Progenitor cell of endocrine pancreas (in vitro differentiated cells): ENCODE measurements at regions not wholly inside any gene's neighbourhood (a gene's known extent, or its start where the extent isn't known, plus 50 kb on each side); places are given as distances from the start of the nearest gene placed in this dataset.

Experiments
- DNase-seq: peaks from one replicate; pipeline ENCODE4 v3.0.0; 2021; ENCODE audit warnings: low spot score; ENCODE audit not compliant: unreplicated experiment
- H3K27ac Mint-ChIP-seq: 2 replicates; pipeline ENCODE4 v1.8.0; 2021; ENCODE audit warnings: mild to moderate bottlenecking, moderate library complexity, mixed read lengths
- H3K27me3 Mint-ChIP-seq: 2 replicates; pipeline ENCODE4 v1.8.0; 2021; ENCODE audit warnings: mixed read lengths
- H3K36me3 Mint-ChIP-seq: 2 replicates; pipeline ENCODE4 v1.8.0; 2022; ENCODE audit warnings: mixed read lengths; ENCODE audit not compliant: insufficient read depth
- H3K4me1 Mint-ChIP-seq: 2 replicates; pipeline ENCODE4 v1.8.0; 2021; ENCODE audit warnings: low read depth, mixed read lengths
- H3K4me3 Mint-ChIP-seq: 2 replicates; pipeline ENCODE4 v1.8.0; 2021; ENCODE audit warnings: low read depth, mild to moderate bottlenecking, moderate library complexity, mixed read lengths
- H3K9me3 Mint-ChIP-seq: 2 replicates; pipeline ENCODE4 v1.8.0; 2021; ENCODE audit warnings: low read depth, mixed read lengths
- TF ChIP-seq, protein P1 (sequence below): fragments of 200-600 bp; sonication (generic); IDR thresholded peaks from one replicate; pipeline ENCODE4 v1.5.0; 2021; ENCODE audit warnings: antibody characterized with exemption, mild to moderate bottlenecking; ENCODE audit not compliant: unreplicated experiment

DNA sequence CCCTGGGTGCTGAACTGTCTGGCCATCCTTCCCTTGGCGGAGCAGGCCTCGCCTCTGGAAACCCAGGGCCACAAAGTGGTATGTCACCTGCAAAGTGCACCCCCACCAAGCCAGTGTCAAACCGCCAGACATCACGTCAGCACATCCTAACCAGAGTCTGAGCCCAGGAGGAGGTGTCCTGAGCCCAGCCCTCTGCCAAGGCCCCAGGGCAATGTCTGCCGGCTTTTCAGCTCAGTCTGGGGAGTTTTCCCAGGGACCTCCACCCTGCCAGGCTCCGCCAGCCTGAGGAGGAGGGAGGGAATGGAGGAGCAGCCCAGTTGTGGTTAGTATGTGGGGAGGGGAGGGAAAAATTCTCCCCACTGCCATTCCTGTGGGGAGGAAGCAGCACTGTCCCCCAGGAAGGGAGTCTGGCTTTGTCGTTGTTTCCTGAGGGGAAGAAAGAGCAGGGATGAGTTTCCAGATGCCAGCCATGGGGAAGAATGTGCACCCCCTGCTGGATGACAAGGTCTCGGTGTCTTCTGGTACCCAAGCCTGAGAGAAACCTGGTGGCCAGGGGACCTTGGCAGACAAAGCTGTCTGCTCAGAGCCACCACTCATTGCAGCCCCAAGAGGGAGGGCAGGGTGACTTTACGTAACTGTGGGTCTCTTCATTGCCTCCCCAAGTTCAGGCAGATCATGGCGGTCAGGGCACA is 81.4 kb upstream of the CD82 start:
- H3K4me1 Mint-ChIP-seq: no peaks in the 10 kb centered on the region
- no peaks in the 10 kb centered on the region for H3K9me3 Mint-ChIP-seq
- no peak overlapping the region for H3K27ac Mint-ChIP-seq
- TF ChIP-seq, protein P1, sequence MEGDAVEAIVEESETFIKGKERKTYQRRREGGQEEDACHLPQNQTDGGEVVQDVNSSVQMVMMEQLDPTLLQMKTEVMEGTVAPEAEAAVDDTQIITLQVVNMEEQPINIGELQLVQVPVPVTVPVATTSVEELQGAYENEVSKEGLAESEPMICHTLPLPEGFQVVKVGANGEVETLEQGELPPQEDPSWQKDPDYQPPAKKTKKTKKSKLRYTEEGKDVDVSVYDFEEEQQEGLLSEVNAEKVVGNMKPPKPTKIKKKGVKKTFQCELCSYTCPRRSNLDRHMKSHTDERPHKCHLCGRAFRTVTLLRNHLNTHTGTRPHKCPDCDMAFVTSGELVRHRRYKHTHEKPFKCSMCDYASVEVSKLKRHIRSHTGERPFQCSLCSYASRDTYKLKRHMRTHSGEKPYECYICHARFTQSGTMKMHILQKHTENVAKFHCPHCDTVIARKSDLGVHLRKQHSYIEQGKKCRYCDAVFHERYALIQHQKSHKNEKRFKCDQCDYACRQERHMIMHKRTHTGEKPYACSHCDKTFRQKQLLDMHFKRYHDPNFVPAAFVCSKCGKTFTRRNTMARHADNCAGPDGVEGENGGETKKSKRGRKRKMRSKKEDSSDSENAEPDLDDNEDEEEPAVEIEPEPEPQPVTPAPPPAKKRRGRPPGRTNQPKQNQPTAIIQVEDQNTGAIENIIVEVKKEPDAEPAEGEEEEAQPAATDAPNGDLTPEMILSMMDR: peak; percentile 51
- no peak overlapping the region for H3K4me3 Mint-ChIP-seq
- DNase-seq: no peak
- H3K27me3 Mint-ChIP-seq: no peaks in the 10 kb centered on the region
- no peaks in the 10 kb centered on the region for H3K36me3 Mint-ChIP-seq

DNA sequence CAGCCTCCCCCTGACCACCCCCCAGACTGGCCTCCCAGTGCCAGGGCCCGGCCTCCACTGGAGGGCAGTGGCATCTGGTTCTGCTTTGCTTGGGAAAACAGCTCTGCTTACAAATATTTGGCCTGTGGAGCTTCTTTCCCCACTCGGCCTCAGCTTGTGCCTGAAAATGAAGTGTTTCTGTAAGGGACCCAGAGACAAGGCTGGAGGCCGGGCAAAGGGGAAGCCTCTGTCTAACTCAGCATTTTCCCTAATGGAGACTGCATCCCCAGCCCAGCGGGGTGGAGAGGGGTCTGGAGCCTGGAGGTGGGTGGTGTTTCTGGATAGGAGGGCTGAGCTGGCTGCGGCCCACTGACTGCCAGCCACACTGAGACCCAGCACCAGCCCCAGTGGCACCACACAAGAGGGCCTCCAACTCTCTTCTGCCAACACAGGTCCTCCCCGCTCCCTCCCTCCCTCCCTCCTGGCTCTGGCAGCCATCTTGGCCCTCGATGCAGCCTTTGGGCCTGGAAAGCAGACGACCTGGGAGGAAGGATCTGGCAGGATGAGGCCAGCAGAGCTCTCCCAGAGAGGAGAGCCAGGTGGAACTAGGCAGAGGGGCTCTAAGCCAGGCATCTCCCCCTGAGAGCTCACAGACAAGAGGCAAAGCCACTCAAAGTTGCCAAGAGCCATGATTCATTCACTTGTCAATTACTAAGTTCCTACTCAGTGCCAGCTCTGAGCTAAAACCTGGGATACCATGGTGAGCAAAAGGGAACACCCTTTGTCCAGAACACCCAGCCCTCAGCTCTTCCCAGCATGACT is 77.1 kb upstream of the CD82 start:
- Mint-ChIP-seq H3K4me3 (no peak overlapping the region), H3K27me3 (peaks cover 8% of the 10 kb centered on the region), H3K4me1 (peaks cover 2% of the 10 kb centered on the region), H3K36me3 (no peaks in the 10 kb centered on the region), H3K9me3 (no peaks in the 10 kb centered on the region), H3K27ac (no peak overlapping the region)
- no peak for DNase-seq
- TF ChIP-seq, protein P1: no peak

DNA sequence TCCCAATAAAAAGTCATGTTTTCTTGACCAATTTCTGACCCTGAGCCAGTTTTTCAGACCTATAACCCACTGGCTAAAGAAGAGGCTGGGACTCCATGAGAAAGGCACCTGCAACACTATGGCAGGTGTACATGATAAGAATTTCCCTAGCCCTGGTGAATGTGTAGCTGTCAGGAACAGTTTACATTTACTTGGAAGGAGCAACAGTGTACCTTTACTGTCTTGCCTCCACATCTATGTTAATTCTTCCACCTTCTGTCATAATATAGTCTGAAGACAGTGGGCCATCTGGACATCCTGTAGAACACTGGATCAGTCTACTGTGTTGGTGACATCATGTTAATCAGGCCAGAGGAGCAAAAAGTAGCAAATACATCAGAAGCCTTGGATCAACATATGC is 72.1 kb upstream of the CD82 start:
- Mint-ChIP-seq H3K36me3 (no peaks in the 10 kb centered on the region), H3K4me1 (peaks cover 2% of the 10 kb centered on the region), H3K27ac (no peak overlapping the region), H3K27me3 (peaks cover 32% of the 10 kb centered on the region), H3K4me3 (no peak overlapping the region), H3K9me3 (no peaks in the 10 kb centered on the region)
- DNase-seq: no peak
- TF ChIP-seq, protein P1: no peak

DNA sequence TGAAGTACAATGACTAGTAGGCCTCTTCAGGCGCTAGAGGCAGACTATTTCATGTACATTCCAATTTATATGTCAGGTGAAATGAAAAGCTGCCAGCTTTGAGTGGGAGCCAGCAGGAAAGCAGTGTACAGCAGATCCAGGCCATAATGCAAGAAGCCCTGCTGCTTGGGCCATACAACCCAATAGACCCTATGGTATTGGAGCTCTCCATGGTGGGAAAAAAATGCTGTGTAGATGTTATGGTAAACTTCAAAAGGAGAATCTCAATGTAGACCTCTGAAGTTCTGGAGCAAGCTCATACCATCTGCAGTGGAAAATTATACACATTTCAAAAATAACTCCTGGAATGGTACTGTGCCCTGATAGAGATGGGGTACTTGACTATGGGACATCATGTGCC is 71.5 kb upstream of the CD82 start:
- H3K4me3 Mint-ChIP-seq: no peak overlapping the region
- no peak overlapping the region for H3K27ac Mint-ChIP-seq
- DNase-seq: no peak
- H3K36me3 Mint-ChIP-seq: no peaks in the 10 kb centered on the region
- H3K27me3 Mint-ChIP-seq: peaks cover 32% of the 10 kb centered on the region
- TF ChIP-seq, protein P1: no peak
- peaks cover 2% of the 10 kb centered on the region for H3K4me1 Mint-ChIP-seq
- H3K9me3 Mint-ChIP-seq: no peaks in the 10 kb centered on the region

DNA sequence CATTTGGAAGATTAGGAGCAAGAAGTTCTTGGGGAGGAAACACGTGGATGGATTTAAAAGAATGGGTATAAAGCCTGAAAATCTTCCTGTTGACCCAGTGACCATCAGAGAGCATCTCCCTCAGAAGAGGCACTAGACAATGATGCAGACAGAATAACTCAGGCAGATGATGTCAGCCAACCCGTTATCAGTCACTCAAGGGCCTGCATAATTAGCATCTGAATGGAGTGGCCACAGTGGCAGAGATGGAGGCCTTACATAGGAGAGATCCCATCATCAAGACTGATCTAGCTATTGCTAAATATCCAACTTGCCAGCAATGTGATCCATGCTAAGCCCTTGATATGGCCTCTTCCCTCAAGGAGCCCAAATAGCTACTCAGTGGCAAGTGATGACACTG is 70.7 kb upstream of the CD82 start:
- Mint-ChIP-seq H3K9me3 (no peaks in the 10 kb centered on the region), H3K27me3 (peaks cover 32% of the 10 kb centered on the region), H3K27ac (no peak overlapping the region), H3K36me3 (no peaks in the 10 kb centered on the region), H3K4me3 (no peak overlapping the region), H3K4me1 (peaks cover 2% of the 10 kb centered on the region)
- no peak for DNase-seq
- TF ChIP-seq, protein P1: no peak
